ENCODE measurements at regions not wholly inside any gene's neighbourhood (a gene's known extent, or its start where the extent isn't known, plus 50 kb on each side); places are given as distances from the start of the nearest gene placed in this dataset.

- DNase-seq: no peak
Observed at GRCh38 chr17:34825102-34825501, 136.2 kb downstream of the CCT6B start.

GRCh38 chr17:34823023-34823422 is 138.2 kb downstream of the CCT6B start:
- DNase-seq: no peak

- DNase-seq: no peak
Observed at GRCh38 chr17:34822007-34822739, 139.1 kb downstream of the CCT6B start.

- no peak for DNase-seq
Observed at GRCh38 chr17:34820922-34821321, 140.3 kb downstream of the CCT6B start.

DNA sequence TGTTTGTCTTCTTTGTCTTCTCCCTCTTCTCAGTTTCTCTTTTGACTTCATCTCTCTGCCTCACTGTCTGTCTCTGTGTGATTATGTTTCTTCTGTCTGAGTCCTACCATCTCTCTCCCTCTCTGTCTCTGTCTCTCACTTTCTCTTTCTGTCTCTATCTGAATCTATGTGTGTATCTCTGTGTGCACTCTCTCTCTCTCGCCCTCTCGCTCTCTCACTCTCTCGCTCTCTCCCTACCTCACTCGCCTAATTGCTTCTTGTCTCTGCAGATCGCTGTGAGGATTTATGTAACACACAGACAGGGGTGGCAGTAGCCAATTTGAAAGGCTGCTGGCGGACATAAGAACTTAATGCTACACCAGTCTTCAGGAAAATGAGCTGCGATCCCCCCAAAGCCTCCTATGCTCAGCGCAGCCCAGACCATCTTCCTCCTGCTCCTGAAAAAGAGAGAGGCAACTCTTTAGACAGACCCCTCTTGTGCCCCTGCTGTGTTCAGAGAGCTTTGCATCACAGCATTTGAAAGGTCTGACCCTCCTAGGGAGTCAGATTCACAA is 140.9 kb downstream of the CCT6B start:
- DNase-seq: no peak

DNA sequence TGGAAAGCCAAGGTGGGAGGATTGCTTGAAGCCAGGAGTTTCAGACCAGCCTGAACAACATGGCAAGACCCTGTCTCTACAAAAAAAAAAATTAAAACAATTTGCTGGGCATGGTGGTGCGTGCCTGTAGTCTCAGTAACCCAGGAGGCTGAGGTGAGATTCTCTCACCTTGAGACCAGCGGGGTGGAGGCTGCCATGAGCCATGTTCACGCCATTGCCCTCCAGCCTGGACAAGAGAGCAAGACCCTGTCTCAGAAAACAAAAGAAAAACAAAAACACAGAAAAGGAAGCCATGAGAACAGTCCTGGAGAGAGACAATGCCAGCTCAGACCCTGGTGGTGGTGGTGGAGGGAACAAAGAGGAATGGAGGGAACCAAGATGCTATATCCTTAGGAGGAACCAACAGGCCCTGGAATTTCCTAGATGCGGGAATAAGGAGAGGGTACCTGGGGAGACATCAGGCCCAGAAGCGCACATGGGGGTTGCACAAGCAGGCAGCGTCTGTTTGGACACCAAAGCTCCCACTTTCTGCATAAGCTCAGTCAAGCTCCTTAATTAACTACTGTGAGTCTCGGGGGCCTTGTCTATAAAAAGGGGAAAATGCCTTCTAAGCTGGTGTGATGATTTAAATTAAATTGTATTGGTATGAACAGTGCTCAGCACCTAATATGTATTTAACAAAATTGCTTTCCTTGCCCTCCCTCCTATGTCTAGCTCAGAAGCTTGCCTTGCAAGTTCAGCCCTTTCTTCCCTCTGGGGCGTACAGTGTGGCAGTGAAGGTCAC is 143.8 kb downstream of the CCT6B start:
- no peak for DNase-seq

GRCh38 chr17:34816848-34817247 is 144.4 kb downstream of the CCT6B start:
- DNase-seq: no peak

DNA sequence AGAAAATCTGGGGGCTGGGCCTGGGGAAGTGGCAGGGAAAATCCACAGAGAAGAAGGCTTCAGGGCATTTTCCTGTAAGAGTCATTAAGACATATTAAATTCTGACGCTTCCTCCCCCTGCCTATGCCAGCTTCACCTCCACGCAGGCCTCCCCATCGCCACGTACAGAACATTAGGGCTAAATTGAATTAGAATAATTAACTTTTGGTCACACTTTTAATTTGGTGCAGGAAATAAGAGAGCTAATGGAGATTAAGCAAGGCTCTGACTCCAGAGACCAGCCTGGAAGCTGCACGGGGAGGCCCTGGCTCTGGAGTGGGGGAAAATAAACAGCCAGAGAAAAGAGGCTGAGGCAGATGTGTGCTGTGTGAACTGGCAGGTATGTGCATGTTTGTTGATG is 148.0 kb downstream of the CCT6B start:
- no peak for DNase-seq

GRCh38 chr17:34811561-34811960 is 149.7 kb downstream of the CCT6B start:
- no peak for DNase-seq

DNA sequence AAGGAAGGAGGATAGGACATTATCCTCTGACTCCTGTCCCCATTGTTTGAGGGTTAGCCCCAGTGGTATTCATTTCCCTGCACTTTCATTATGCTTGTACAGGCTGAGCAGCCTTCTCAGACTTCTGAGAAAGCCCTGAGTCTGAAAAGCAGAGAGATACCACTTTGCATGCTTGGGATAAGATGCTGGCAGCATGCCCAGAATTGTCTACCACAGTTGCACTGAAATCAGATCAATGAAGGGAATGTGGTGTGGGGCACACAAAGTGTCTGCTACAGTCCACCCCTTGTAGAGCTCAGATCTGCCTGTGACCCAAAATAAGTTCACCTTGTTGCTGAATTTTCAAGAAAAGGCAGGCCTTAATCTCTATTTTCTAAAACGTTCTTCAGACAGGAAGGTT is 160.6 kb downstream of the CCT6B start:
- no peak for DNase-seq

DNA sequence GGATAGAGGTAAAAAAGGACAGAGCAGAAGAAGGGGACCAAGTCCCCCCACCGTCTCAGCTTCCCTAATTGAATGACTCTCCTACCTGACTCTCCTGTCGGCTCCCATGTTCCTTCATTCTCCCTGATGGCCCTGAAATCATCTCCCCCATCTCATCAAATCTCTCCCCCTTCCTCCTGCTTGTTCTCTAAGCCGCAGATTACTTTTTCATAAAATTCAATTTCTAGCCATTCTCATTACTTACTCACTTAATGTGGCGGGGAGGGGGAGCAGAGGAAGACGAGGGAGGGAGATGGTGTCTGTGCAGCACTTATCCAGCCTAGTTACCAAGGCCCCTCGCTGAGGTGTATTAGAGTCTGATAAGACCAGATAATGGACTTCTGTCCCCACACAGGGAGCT is 161.5 kb downstream of the CCT6B start:
- DNase-seq: no peak

- DNase-seq: no peak
Observed at GRCh38 chr17:34798581-34798980, 162.7 kb downstream of the CCT6B start.

GRCh38 chr17:34797720-34798119 is 163.5 kb downstream of the CCT6B start:
- DNase-seq: peak in 1 of 2 experiments; percentile 23

DNA sequence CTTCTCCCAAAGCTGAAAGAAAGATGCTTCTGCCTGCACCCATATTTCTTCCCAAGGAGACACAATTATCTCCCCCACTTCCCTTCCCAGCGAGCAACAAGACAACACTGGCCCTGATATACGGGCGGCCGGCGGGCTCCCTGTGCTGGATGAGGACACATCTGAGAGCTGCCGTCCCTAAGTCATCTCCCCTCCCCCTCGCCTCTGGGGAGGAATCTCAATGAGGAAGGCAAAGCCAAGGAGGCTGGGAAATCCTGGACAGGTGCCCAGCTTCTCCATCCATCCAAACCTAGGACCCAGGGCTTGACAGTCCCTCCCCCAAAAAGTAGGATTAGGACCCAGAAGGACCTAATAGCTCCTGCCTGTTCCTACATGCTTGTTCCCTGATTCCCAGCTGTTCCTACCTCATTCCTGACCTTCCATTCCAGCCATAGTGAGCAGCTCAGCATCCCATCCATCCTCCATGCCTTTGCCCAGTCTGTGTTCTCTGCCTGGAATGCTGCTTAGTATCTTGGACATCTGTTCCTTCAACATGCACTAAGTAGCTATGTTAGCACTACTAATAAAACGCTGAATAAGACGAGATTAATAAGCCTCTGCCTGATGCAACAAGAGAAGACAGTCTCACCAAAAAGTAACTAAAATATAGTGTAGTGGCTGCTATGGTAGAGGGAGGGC is 167.9 kb downstream of the CCT6B start:
- DNase-seq: no peak

GRCh38 chr17:34788696-34789095 is 172.6 kb downstream of the CCT6B start:
- DNase-seq: no peak

GRCh38 chr17:34784526-34784925 is 176.7 kb downstream of the CCT6B start:
- no peak for DNase-seq

GRCh38 chr17:34782271-34782670 is 179.0 kb downstream of the CCT6B start:
- no peak for DNase-seq

- no peak for DNase-seq
Observed at GRCh38 chr17:34781571-34782108, 179.6 kb downstream of the CCT6B start.

DNA sequence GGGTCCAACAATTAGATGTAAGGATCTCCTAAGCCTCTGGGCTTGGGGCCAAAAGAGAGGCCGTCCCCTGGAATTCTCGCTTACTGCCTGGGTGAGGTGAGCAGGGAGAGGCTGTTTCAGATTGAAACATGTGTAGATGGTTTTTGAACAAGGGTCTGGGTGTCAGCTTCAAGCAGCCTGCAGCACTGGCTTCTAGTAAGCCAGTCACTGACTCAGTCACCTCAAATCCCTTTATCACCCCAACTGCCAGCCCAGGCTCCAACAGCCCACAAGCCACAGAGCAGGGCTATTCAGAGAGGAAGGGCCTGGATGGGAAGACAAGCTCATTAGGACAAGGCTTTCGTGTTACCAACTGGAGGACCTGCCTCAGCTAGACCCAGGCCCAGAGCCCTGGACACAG is 180.2 kb downstream of the CCT6B start:
- no peak for DNase-seq

DNA sequence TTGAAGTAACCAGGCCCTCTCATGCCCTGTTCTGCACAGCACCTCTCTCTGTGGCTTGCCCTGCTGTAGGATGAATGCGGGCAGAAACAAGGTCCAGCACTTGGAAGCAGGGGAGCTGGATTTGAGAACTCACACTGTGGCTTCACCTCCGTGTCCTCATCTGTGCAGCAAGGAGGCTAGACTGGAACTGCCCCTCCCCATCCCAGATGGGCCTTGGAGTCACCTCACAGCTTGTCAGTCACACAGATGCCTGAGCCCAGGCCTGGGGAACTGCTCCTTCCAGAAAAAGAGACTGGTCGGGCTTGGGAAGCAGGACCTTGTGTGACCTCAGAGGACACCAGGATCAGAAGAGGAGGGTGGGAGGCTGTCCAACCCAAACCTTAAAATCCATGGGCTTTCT is 180.8 kb downstream of the CCT6B start:
- DNase-seq: no peak

DNA sequence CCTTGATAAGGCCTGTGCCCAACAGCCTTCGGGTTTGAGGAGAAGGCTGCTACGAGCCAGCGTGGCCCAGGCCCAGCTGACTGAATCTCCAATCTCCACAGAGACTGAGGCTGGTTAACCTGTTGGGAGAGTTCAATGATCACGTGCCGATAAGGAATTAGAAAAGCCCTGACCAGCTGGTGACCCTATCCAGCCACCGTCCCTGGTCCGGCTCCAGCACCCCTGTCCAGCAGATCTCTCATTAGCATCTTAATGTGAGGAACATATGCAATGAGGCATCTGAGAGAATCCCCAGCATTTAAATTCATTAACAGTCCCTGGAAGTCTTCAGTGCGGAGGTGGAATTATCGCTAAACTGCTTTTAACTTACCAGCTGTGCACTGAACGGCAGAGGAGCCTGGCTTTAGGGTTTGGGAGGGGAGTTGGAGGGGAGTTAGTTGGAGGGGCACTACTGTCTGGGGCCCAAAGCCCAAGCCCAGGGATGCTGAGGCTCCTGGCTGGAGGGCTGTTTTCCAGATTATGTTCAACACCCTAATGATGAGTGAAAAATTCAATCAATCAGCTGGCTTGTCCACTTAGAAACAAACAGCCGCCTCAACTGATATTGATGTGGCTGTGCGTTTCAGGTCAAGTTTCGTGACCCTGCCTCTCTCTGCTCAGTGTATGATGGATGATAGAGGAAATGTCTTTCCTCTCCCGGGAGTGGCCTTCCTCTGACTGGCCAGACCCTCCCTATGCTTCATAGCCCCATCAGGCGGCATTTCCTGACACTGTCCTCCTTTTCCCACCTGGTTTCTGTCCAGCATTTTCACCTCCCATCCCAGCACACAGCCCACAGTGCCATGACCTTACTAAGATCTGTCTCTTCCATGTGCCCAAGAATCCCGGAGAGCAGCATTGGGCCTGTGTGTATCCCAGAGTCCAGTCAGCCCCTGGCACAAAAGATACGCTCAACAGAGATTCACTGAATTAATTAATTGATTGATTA is 184.5 kb downstream of the CCT6B start:
- DNase-seq: no peak

- DNase-seq: no peak
Observed at GRCh38 chr17:34773036-34773435, 188.2 kb downstream of the CCT6B start.

All from AML-193 (cell line).